ENCODE measurements at regions not wholly inside any gene's neighbourhood (a gene's known extent, or its start where the extent isn't known, plus 50 kb on each side); places are given as distances from the start of the nearest gene placed in this dataset.
A peak's percentile ranks its signal among the peaks of the same experiment; 100 is the strongest.

GRCh38 chr4:132827522-132827921 lies 321.6 kb upstream of the PCDH10 start:
- peak; percentile 9 for DNase-seq (ENCODE audit: low read depth)
- TF ChIP-seq CTCF (IDR thresholded peaks at IDR 0.05; ENCODE audit: insufficient read depth, low read depth, low read length, missing control alignments), result no peak
- H3K4me3 ChIP-seq (ENCODE audit: low read length), result no peak overlapping the region

GRCh38 chr4:132838244-132838643 lies 310.9 kb upstream of the PCDH10 start:
- TF ChIP-seq CTCF (IDR thresholded peaks at IDR 0.05; ENCODE audit: insufficient read depth, low read depth, low read length, missing control alignments), result no peak
- DNase-seq (ENCODE audit: low read depth), result no peak
- H3K4me3 ChIP-seq (ENCODE audit: low read length), result no peak overlapping the region

- TF ChIP-seq CTCF (IDR thresholded peaks at IDR 0.05; ENCODE audit: insufficient read depth, low read depth, low read length, missing control alignments), result no peak
- H3K4me3 ChIP-seq (ENCODE audit: low read length), result no peak overlapping the region
- no peak for DNase-seq (ENCODE audit: low read depth)
Measured at GRCh38 chr4:132839070-132839469, 310.0 kb upstream of the PCDH10 start.

GRCh38 chr4:132859929-132860328 lies 289.2 kb upstream of the PCDH10 start:
- DNase-seq (ENCODE audit: low read depth), result no peak
- no peak overlapping the region for H3K4me3 ChIP-seq (ENCODE audit: low read length)

GRCh38 chr4:132860976-132861375 lies 288.1 kb upstream of the PCDH10 start:
- peak; percentile 83 for DNase-seq (ENCODE audit: low read depth)
- H3K4me3 ChIP-seq (ENCODE audit: low read length), result no peak overlapping the region
- TF ChIP-seq CTCF (IDR thresholded peaks at IDR 0.05; ENCODE audit: insufficient read depth, low read depth, low read length, missing control alignments), result no peak

More at GRCh38 chr4:132859929-132860328, 289.2 kb upstream of the PCDH10 start:
- no peak for TF ChIP-seq CTCF (IDR thresholded peaks at IDR 0.05; ENCODE audit: insufficient read depth, low read depth, low read length, missing control alignments)

- no peak for TF ChIP-seq CTCF (IDR thresholded peaks at IDR 0.05; ENCODE audit: insufficient read depth, low read depth, low read length, missing control alignments)
- H3K4me3 ChIP-seq (ENCODE audit: low read length), result no peak overlapping the region
- no peak for DNase-seq (ENCODE audit: low read depth)
Measured at GRCh38 chr4:132863619-132864018, 285.5 kb upstream of the PCDH10 start.

- TF ChIP-seq CTCF (IDR thresholded peaks at IDR 0.05; ENCODE audit: insufficient read depth, low read depth, low read length, missing control alignments), result no peak
- no peak overlapping the region for H3K4me3 ChIP-seq (ENCODE audit: low read length)
- peak; percentile 84 for DNase-seq (ENCODE audit: low read depth)
Measured at GRCh38 chr4:132865458-132865857, 283.6 kb upstream of the PCDH10 start.
